Hematopoietic multipotent progenitor cell treated with erythropoietin and hydrocortisone succinate and interleukin-3 and kit ligand, for 6 days (in vitro differentiated cells): ENCODE measurements at regions not wholly inside any gene's neighbourhood (a gene's known extent, or its start where the extent isn't known, plus 50 kb on each side); places are given as distances from the start of the nearest gene placed in this dataset.

ENCODE experiments used
- DNase-seq: peaks from one replicate; pipeline ENCODE4 v3.0.0-alpha.2; 2015

- peak; percentile 35 for DNase-seq
Measured at GRCh38 chr13:104871456-104871855, 1664.0 kb downstream of the EFNB2 start.

- peak; percentile 68 for DNase-seq
Measured at GRCh38 chr13:104869501-104869900, 1666.0 kb downstream of the EFNB2 start.

GRCh38 chr13:104868806-104869205 lies 1666.7 kb downstream of the EFNB2 start:
- no peak for DNase-seq

GRCh38 chr13:104855581-104855980 lies 1679.9 kb downstream of the EFNB2 start:
- no peak for DNase-seq

DNA sequence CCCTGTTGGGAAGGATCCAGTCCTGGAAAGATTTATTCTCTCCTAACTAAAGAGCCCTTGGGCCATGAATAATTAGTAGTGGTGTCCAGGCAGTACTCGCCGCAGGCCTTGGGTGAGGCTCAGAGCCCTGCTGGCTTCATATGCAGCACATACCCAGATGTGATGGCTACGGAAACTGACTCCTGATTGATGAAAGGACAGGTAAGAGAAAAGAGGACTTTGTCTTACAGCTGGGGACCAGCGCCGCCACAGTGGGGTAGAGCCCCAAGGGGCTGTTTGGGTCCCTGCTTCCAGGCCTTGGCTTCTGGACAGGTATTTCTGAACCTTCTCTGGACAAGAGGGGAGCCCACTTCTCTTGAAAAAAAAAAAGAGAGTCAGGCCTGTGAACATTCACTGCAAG lies 1680.8 kb downstream of the EFNB2 start:
- no peak for DNase-seq

- DNase-seq = no peak
Measured at GRCh38 chr13:104854007-104854406, 1681.5 kb downstream of the EFNB2 start.

DNA sequence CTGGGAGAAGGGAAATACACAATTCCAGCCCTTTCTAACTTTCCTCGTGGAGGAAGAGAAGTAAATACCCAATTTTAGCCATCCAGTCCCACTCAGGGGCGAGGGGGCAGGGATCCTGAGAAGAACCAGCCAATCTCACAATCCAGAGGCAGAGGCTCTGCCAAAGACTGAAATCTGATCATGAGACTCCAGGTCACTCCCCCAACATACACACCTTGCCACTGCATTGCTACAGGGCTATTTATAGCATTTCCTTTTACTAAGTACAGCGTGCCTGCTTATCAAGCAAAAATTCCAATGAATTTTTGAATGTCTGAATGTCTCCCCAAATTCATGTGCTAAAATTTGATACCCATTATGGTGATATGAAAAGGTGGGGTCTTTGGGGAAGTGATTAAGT lies 1687.5 kb downstream of the EFNB2 start:
- no peak for DNase-seq

GRCh38 chr13:104843401-104843800 lies 1692.1 kb downstream of the EFNB2 start:
- no peak for DNase-seq

- DNase-seq = no peak
Measured at GRCh38 chr13:104841110-104841509, 1694.4 kb downstream of the EFNB2 start.

- peak; percentile 55 for DNase-seq
Measured at GRCh38 chr13:104837756-104838155, 1697.7 kb downstream of the EFNB2 start.

- no peak for DNase-seq
Measured at GRCh38 chr13:104833221-104833620, 1702.2 kb downstream of the EFNB2 start.

- no peak for DNase-seq
Measured at GRCh38 chr13:104832231-104832630, 1703.2 kb downstream of the EFNB2 start.

GRCh38 chr13:104831831-104832230 lies 1703.6 kb downstream of the EFNB2 start:
- no peak for DNase-seq

GRCh38 chr13:104823709-104824108 lies 1711.8 kb downstream of the EFNB2 start:
- DNase-seq = no peak

DNA sequence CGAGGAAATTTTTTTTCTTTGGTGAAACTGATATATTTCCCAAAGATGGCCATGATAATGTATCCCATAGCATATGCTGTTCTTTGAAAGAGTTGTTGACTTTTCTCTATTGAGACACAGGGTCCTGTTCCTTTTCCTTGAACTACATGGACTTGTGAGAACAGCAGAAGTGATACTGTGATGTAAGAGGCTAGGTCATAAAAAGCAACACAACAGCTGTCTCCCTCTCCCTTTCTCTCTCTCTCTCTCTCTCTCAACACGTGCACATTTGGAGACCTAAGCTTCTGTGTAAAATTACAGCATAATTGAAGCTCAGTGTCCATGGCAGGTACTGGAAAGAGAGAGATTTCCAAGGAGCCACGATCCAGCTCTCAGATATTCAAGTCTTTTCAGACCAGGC lies 1712.4 kb downstream of the EFNB2 start:
- no peak for DNase-seq

GRCh38 chr13:104817271-104817670 lies 1718.2 kb downstream of the EFNB2 start:
- DNase-seq = no peak

- DNase-seq = no peak
Measured at GRCh38 chr13:104816726-104817125, 1718.7 kb downstream of the EFNB2 start.

- DNase-seq = no peak
Measured at GRCh38 chr13:104810242-104810641, 1725.2 kb downstream of the EFNB2 start.

DNA sequence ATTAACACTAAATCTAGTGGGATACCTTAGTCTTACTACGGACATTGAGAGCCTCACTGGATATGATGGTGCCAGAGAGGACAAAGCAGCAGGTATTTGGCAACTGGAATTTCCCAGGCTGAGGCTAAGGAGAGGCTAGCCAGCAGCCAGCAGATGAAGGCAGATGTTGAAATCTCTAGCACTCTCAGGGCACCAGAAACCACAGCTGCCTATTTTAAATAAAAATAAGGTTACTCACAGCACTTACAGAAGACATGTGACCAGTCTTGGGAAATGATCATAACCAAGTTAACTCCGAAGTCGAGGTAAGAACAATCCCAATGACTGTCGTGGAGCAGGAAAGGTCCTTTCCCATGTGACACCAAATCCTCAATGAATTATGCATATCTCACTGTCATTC lies 1726.0 kb downstream of the EFNB2 start:
- DNase-seq = peak; percentile 5

GRCh38 chr13:104805346-104805745 lies 1730.1 kb downstream of the EFNB2 start:
- no peak for DNase-seq

- DNase-seq = no peak
Measured at GRCh38 chr13:104799152-104799551, 1732.9 kb upstream of the SLC10A2 start.

DNA sequence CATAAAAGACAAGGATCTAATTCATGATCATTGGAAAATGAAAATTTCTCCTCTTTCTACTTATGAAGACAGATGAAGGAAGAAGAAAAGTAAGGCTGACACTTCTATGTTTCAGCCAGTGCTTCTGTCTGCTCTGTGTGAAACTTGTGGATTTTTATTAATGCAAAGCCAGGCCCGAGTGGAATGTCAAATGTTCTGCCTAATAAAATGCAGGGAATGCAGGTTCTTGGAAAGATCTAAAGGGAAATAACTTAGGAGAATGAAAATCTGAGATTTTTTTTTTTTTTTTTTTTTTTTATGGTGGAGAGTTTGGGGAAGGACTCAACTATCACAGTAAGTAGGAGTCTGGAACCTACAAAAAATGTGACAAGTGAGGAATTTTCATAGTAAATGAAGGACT lies 1732.3 kb upstream of the SLC10A2 start:
- DNase-seq = no peak

DNA sequence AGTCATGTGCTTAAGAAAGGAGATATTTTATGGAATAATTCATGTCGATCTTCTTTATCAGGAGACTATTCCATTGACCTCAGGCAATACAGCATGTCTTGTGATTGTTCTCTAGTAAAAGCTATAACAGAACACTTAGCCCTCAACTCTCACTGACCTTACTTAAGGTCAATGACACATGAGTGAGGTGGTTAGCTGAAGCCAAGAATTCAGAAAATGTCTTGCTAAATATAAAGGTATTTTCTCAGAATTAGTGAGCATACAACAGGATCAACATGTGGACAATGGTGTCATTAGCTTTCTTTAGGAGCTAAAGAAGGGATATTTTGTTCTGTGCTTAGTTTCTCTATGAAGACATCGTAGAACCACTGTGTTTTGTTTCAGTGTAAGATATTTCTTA lies 1730.4 kb upstream of the SLC10A2 start:
- DNase-seq = no peak

DNA sequence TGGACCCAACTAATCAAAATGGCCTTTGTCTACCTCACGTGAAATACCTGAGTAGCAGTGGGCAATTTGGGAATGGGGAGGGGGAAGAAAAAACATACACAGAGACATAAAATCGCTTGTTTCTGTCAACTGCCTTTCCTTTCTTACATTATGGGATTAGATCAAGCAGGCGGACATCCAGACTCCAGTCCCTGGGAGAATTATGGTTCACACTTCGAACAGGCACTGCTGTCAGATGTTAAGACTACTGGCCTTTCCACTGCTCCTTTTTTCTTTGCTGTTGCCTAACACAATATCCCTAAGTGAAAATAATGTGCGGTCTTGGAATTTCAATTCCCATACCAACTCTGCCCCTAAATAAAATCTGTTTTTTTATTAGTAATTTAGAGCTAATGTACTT lies 1719.7 kb upstream of the SLC10A2 start:
- no peak for DNase-seq

GRCh38 chr13:104784891-104785290 lies 1718.7 kb upstream of the SLC10A2 start:
- DNase-seq = no peak

- DNase-seq = no peak
Measured at GRCh38 chr13:104782741-104783140, 1716.5 kb upstream of the SLC10A2 start.
